A673 (cell line): ENCODE measurements at regions not wholly inside any gene's neighbourhood (a gene's known extent, or its start where the extent isn't known, plus 50 kb on each side); places are given as distances from the start of the nearest gene placed in this dataset.

Experiments used
- BruUV-seq: library from RNA; stranded (reverse); fragments of 400-500 nt; replicated peaks from 2 replicates; lab custom pipeline; 2021; lab: Mats Ljungman, UMichigan
- CTCF ChIA-PET: fragments of 300-600 bp; sonication (Branson Sonifier 250); formaldehyde crosslinking; loops from one replicate; lab custom pipeline; 2022; ENCODE audit warnings: antibody characterized with exemption; lab: Charles Lee
- POLR2A ChIA-PET: fragments of 300-600 bp; sonication (Branson Sonifier 250); formaldehyde crosslinking; loops from one replicate; lab custom pipeline; 2022; ENCODE audit warnings: antibody characterized with exemption; ENCODE audit not compliant: low non-redundant PET; lab: Charles Lee
- DNase-seq: peaks from one replicate; pipeline ENCODE4 v3.0.0-alpha.2; 2015; ENCODE audit warnings: low spot score
- H3K27ac ChIP-seq: fragments of 200-600 bp; sonication (generic); 2 replicates; pipeline ENCODE4 v1.5.1; 2016; ENCODE audit warnings: mixed run types, low read depth, mild to moderate bottlenecking, mixed read lengths, antibody characterized with exemption, low read length; ENCODE audit not compliant: poor library complexity, severe bottlenecking
- H3K27me3 ChIP-seq: fragments of 200-600 bp; sonication (generic); replicated peaks from 2 replicates; pipeline ENCODE4 v1.6.1; 2017; ENCODE audit warnings: mixed run types, low read depth, mild to moderate bottlenecking, mixed read lengths, antibody characterized with exemption, low read length; ENCODE audit not compliant: insufficient read depth, poor library complexity
- H3K36me3 ChIP-seq: fragments of 200-600 bp; sonication (generic); 2 replicates; pipeline ENCODE4 v1.6.1; 2016; ENCODE audit warnings: mixed run types, mild to moderate bottlenecking, mixed read lengths, antibody characterized with exemption, low read length; ENCODE audit not compliant: insufficient read depth, poor library complexity, severe bottlenecking
- H3K4me1 ChIP-seq: fragments of 200-600 bp; sonication (generic); 2 replicates; pipeline ENCODE4 v1.6.1; 2017; ENCODE audit warnings: mixed run types, mild to moderate bottlenecking, mixed read lengths, antibody characterized with exemption, low read length; ENCODE audit not compliant: insufficient read depth, poor library complexity, severe bottlenecking
- H3K4me3 ChIP-seq: fragments of 200-600 bp; sonication (generic); 2 replicates; pipeline ENCODE4 v1.5.1; 2016; ENCODE audit warnings: low read depth, mixed run types, mild to moderate bottlenecking, mixed read lengths, low read length; ENCODE audit not compliant: poor library complexity, severe bottlenecking
- H3K9me3 ChIP-seq: fragments of 200-600 bp; sonication (generic); 2 replicates; pipeline ENCODE4 v1.6.1; 2016; ENCODE audit warnings: mixed run types, low read depth, mild to moderate bottlenecking, mixed read lengths, antibody characterized with exemption, low read length; ENCODE audit not compliant: poor library complexity, severe bottlenecking
- EZH2 ChIP-seq: fragments of 200-600 bp; sonication (generic); IDR thresholded peaks from 2 replicates; pipeline ENCODE4 v1.6.1; 2017; ENCODE audit warnings: borderline replicate concordance, low read depth, mild to moderate bottlenecking, mixed read lengths, antibody characterized with exemption, low read length; ENCODE audit not compliant: poor library complexity, severe bottlenecking
- intact Hi-C: fragments of 100-400 bp; cut with micrococcal nuclease; formaldehyde crosslinking; loops from one replicate; pipeline ENCODE4 v1.10.0; 2022; ENCODE audit not compliant: unreplicated experiment
- TF ChIP-seq, protein P1 (sequence below): fragments of 300-800, 200-600 bp; sonication (generic); conservative IDR thresholded peaks from 2 replicates; pipeline ENCODE4 v1.5.1; 2017; ENCODE audit warnings: low read depth, mild to moderate bottlenecking, antibody characterized with exemption, low read length, moderate library complexity, mixed read lengths

DNA sequence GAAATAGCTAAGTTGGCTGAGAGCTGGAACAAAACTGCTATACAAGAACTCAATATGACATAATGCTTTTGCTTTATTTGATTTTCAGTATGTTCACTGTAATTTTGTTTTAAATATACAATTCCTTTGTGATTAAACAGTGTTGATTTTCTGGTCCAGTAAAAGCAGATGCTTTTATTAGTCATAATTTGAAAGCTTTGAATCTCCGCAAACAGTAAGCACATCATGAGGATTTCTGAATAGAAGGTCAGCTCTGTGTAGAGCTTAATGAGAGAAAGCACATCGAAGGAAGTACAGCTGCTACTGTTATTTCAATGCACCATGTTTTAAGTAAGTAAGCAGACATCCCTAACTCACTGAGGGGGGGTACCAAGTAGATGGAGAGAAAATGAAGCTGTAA lies 701.3 kb upstream of the ACO1 start:
- no peak for DNase-seq
- no peak overlapping the region for H3K27ac ChIP-seq
- no peaks in the 10 kb centered on the region for H3K36me3 ChIP-seq
- H3K9me3 ChIP-seq: no peaks in the 10 kb centered on the region
- no peaks in the 10 kb centered on the region for H3K27me3 ChIP-seq
- no peaks in the 10 kb centered on the region for H3K4me1 ChIP-seq
- ChIA-PET CTCF (no interaction called here), POLR2A (no interaction called here)
- BruUV-seq: no TSS peak
- intact Hi-C loops: no loop called here
- no peak overlapping the region for H3K4me3 ChIP-seq
- TF ChIP-seq, protein P1, sequence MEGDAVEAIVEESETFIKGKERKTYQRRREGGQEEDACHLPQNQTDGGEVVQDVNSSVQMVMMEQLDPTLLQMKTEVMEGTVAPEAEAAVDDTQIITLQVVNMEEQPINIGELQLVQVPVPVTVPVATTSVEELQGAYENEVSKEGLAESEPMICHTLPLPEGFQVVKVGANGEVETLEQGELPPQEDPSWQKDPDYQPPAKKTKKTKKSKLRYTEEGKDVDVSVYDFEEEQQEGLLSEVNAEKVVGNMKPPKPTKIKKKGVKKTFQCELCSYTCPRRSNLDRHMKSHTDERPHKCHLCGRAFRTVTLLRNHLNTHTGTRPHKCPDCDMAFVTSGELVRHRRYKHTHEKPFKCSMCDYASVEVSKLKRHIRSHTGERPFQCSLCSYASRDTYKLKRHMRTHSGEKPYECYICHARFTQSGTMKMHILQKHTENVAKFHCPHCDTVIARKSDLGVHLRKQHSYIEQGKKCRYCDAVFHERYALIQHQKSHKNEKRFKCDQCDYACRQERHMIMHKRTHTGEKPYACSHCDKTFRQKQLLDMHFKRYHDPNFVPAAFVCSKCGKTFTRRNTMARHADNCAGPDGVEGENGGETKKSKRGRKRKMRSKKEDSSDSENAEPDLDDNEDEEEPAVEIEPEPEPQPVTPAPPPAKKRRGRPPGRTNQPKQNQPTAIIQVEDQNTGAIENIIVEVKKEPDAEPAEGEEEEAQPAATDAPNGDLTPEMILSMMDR: no peak
- TF ChIP-seq EZH2: no peak

DNA sequence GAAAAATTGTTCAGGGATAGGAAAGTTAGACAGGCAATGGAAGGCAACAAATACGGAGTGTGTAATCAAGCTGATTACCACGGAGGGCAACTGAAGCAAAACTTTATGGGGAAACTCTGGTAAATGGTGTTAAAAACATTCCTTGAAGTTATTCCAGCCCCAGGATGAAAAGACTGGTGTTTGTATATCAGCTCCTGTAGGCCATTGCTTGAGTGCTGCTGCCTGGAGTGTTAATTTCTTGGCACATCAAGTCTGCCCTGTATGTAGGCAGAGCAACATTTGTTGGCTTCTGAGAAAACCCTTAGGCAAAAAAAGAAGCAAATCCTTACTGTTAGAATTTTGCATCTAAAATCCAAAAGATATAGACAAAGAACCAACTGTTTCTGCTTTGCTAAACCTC lies 686.5 kb upstream of the ACO1 start:
- no peaks in the 10 kb centered on the region for H3K9me3 ChIP-seq
- peaks cover 4% of the 10 kb centered on the region for H3K4me1 ChIP-seq
- H3K27ac ChIP-seq: no peak overlapping the region
- ChIA-PET POLR2A (no interaction called here), CTCF (no interaction called here)
- H3K36me3 ChIP-seq: no peaks in the 10 kb centered on the region
- no peak for DNase-seq
- intact Hi-C loops: no loop called here
- BruUV-seq: no TSS peak
- TF ChIP-seq, protein P1: no peak
- TF ChIP-seq EZH2: no peak
- H3K4me3 ChIP-seq: no peak overlapping the region
- no peaks in the 10 kb centered on the region for H3K27me3 ChIP-seq

DNA sequence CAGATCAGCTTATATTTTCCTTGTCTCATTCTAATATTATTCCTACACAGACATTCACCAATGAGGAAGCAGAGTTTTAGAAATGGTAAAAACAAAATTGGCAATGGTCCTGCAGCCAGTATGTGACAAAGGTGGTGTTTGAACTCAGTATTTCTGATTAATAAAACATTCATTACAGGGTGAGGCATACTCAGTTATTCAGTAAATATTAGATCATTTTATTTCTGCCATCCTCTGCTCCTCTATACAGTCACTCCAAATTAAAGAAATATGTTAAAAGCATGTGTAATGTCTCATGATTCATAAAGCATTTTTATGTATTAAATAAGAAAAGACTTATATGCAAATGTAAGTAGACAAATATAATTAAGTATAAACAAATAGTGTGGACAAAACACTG lies 684.6 kb upstream of the ACO1 start:
- H3K27me3 ChIP-seq: no peaks in the 10 kb centered on the region
- H3K4me1 ChIP-seq: no peaks in the 10 kb centered on the region
- ChIA-PET POLR2A (no interaction called here), CTCF (no interaction called here)
- intact Hi-C loops: no loop called here
- BruUV-seq: no TSS peak
- no peak overlapping the region for H3K27ac ChIP-seq
- TF ChIP-seq EZH2: no peak
- TF ChIP-seq, protein P1: no peak
- H3K9me3 ChIP-seq: no peaks in the 10 kb centered on the region
- H3K36me3 ChIP-seq: no peaks in the 10 kb centered on the region
- DNase-seq: no peak
- no peak overlapping the region for H3K4me3 ChIP-seq
